ENCODE measurements at regions not wholly inside any gene's neighbourhood (a gene's known extent, or its start where the extent isn't known, plus 50 kb on each side); places are given as distances from the start of the nearest gene placed in this dataset.

DNA sequence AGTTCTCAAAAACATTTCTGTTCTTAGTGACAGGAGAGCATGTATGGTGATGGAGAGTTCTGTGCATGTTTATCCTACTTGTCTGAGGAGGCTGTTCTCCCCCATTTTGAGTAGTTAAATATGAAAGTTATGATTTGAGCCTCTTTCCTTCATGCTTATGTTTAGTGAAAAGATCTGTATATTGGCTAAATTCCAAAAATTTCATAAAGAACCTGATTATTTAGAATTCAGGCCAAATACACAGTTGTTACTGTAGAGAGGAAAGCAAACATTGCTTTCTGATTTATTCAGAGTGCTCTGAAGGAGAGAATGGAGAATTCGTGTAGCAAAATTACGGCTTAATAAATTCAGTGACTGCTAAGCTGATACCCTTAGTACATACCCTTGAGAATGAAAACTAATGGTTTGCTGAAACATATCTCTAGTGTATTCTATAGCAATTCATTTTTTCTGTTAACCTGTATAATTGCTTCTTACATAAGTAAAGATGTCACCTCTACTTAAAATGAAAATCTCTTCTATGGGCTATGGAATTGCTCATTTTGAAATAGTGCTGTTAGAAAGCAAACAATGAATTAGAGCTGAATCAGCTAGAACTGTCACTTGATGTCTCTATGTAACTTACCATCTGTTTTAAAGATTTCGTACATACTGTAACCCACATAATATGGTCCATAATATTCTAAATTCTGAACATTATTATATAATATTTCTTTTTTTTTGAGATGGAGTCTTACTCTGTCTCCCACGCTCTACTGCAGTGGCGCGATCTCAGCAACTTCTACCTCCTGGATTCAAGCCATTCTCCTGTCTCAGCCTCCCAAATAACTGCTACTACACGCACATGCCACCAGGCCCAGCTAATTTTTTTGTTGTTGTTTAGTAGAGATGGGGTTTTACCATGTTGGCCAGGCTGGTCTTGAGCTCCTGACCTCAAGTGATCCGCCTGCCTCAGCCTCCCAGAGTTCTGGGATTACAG lies 417.0 kb upstream of the RGS6 start:
- no peak overlapping the region for H3K4ac ChIP-seq (ENCODE audit: low read depth, low read length)
- H3K79me2 ChIP-seq (ENCODE audit: control insufficient read depth, insufficient read depth, low read length, poor library complexity): no peaks in the 10 kb centered on the region
- H3K9ac ChIP-seq (ENCODE audit: low read length): no peak overlapping the region
- no peak overlapping the region for H3K23ac ChIP-seq (ENCODE audit: low read length)
- H4K8ac ChIP-seq (ENCODE audit: low read depth, low read length): no peak overlapping the region
- H2AK5ac ChIP-seq (ENCODE audit: low read length): no peak overlapping the region
- no peak for DNase-seq
- no peak overlapping the region for H3K27ac ChIP-seq (ENCODE audit: low read depth, low read length)
- no peak overlapping the region for H3K4me3 ChIP-seq (ENCODE audit: low read depth, low read length)
- no CpG with 5 or more reads among the region's 8 CpGs for WGBS (ENCODE audit: extremely low coverage, insufficient coverage, insufficient read length)
- H2BK5ac ChIP-seq (ENCODE audit: low read depth, low read length, poor library complexity): no peak overlapping the region
- H2BK12ac ChIP-seq (ENCODE audit: low read length): no peak overlapping the region
- no peaks in the 10 kb centered on the region for H3K27me3 ChIP-seq (ENCODE audit: insufficient read depth, low read length)
- no peak overlapping the region for H2BK120ac ChIP-seq (ENCODE audit: insufficient read depth, low read length, poor library complexity)
- H3K9me3 ChIP-seq (ENCODE audit: insufficient read depth, low read depth, low read length): no peaks in the 10 kb centered on the region
- H3K36me3 ChIP-seq (ENCODE audit: control insufficient read depth in 1 of 2, insufficient read depth in 2 of 2, low read length in 2 of 2): peaks cover 2 to 3% of the 10 kb centered on the region in 2 experiments
- H3K14ac ChIP-seq (ENCODE audit: low read length): no peak overlapping the region
- H4K12ac ChIP-seq (ENCODE audit: low read depth, low read length): no peak overlapping the region
- no peaks in the 10 kb centered on the region for H3K79me1 ChIP-seq (ENCODE audit: low read length)
- H2AFZ ChIP-seq (ENCODE audit: insufficient read depth, low read length, poor library complexity): no peak overlapping the region
- H3K18ac ChIP-seq (ENCODE audit: low read length): no peak overlapping the region
- no peak overlapping the region for H3K4me2 ChIP-seq (ENCODE audit: low read length)
- peaks cover 0 to 4% of the 10 kb centered on the region in 2 experiments for H3K4me1 ChIP-seq (ENCODE audit: control insufficient read depth in 1 of 2, insufficient read depth in 2 of 2, low read length in 2 of 2)
- H4K91ac ChIP-seq (ENCODE audit: low read depth, low read length): no peak overlapping the region

DNA sequence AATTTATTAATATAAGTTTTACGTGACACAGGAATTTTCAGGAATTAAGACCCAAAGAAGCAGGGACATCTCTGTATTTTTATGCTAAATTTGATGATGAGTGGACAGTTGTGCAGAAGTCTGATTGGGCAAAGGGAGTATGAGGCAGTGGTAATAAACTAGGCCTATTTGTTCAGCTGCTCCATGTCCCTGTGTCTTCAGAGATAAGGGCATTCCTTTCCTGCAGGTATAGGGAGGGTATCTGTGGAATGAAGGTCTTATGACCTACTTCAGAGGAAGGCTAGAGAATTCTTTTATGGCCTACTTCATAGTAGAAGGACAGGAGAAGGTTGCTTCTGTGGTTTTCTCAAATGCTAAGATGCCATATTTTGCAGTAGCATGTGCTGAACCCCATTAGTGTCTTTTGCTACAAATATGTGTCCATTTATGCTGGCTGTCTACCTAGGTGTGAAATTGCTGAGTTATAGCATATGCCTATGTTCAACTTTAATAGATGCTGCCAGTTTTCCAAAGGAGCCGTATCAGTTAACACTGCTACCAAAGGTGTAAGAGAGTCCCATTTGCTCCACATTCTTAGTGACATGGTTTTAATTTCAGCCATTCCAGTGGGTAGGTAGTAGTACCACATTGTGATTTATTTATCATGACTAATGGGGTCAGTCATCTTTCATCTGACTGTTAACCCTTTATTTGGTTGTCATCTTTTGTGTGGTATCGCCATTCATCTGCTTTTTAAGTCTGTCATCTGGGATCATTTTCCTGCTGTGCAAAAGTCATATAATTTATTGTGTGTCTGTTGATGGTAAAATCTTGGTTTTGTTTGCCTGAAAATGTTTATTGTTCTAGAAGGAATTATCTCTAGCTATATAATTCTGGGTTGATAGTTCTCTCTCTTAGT lies 410.7 kb upstream of the RGS6 start:
- Histone ChIP-seq H3K4me1 (ENCODE audit: control insufficient read depth in 1 of 2, insufficient read depth in 2 of 2, low read length in 2 of 2) (peaks cover 0 to 9% of the 10 kb centered on the region in 2 experiments), H3K14ac (ENCODE audit: low read length) (no peak overlapping the region), H2AFZ (ENCODE audit: insufficient read depth, low read length, poor library complexity) (no peak overlapping the region), H3K23ac (ENCODE audit: low read length) (no peak overlapping the region), H4K12ac (ENCODE audit: low read depth, low read length) (no peak overlapping the region), H3K27me3 (ENCODE audit: insufficient read depth, low read length) (no peaks in the 10 kb centered on the region), H3K9me3 (ENCODE audit: insufficient read depth, low read depth, low read length) (no peaks in the 10 kb centered on the region), H3K79me2 (ENCODE audit: control insufficient read depth, insufficient read depth, low read length, poor library complexity) (no peaks in the 10 kb centered on the region), H3K79me1 (ENCODE audit: low read length) (no peaks in the 10 kb centered on the region), H3K36me3 (ENCODE audit: control insufficient read depth in 1 of 2, insufficient read depth in 2 of 2, low read length in 2 of 2) (peaks cover 2% of the 10 kb centered on the region in 2 experiments), H3K4ac (ENCODE audit: low read depth, low read length) (no peak overlapping the region), H3K9ac (ENCODE audit: low read length) (no peak overlapping the region), H2BK12ac (ENCODE audit: low read length) (no peak overlapping the region), H4K91ac (ENCODE audit: low read depth, low read length) (no peak overlapping the region), H2BK120ac (ENCODE audit: insufficient read depth, low read length, poor library complexity) (no peak overlapping the region), H4K8ac (ENCODE audit: low read depth, low read length) (no peak overlapping the region), H3K27ac (ENCODE audit: low read depth, low read length) (no peak overlapping the region), H3K4me2 (ENCODE audit: low read length) (no peak overlapping the region), H3K18ac (ENCODE audit: low read length) (no peak overlapping the region), H2AK5ac (ENCODE audit: low read length) (no peak overlapping the region), H2BK5ac (ENCODE audit: low read depth, low read length, poor library complexity) (no peak overlapping the region), H3K4me3 (ENCODE audit: low read depth, low read length) (no peak overlapping the region)
- peak; percentile 19 to 77 for DNase-seq
- no CpG with 5 or more reads among the region's 3 CpGs for WGBS (ENCODE audit: extremely low coverage, insufficient coverage, insufficient read length)

DNA sequence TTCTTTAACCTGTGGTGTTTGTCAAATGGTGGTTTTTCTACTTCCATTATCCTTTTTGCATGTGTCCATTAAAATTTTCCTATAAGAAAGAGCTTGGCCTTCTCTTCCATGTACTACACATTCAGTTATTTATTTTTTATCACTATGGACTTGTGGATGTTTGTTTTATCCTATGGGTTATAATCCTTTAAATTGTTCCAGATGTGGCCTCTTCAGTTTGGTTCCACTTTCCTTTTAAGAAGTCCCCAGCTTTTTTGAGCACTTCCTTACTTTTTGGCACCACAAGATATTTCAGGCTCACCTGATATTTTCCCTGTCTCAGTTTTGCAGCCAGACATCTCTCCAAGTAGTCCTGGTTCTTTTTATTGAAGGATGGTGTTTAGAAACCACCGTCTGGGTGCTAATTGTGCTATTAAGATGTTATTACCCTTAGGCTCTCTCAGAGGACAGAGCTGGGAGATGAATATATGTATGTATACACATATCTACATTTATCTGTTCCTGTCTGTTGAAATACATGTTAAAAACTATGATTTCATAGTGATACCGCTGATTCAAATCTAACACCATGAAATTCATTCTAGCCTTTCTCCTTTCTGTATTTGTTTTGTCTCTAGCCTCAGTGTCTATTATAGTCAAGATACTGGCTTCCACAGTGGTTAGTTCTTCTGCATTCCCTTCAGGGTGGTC lies 408.5 kb upstream of the RGS6 start:
- H2AFZ ChIP-seq (ENCODE audit: insufficient read depth, low read length, poor library complexity): no peak overlapping the region
- H3K4me1 ChIP-seq (ENCODE audit: control insufficient read depth in 1 of 2, insufficient read depth in 2 of 2, low read length in 2 of 2): peaks cover 0 to 9% of the 10 kb centered on the region in 2 experiments
- no peak overlapping the region for H3K9ac ChIP-seq (ENCODE audit: low read length)
- no peak overlapping the region for H2BK120ac ChIP-seq (ENCODE audit: insufficient read depth, low read length, poor library complexity)
- H3K14ac ChIP-seq (ENCODE audit: low read length): no peak overlapping the region
- no CpG with 5 or more reads among the region's 2 CpGs for WGBS (ENCODE audit: extremely low coverage, insufficient coverage, insufficient read length)
- no peak overlapping the region for H4K91ac ChIP-seq (ENCODE audit: low read depth, low read length)
- no peaks in the 10 kb centered on the region for H3K79me1 ChIP-seq (ENCODE audit: low read length)
- H3K4ac ChIP-seq (ENCODE audit: low read depth, low read length): no peak overlapping the region
- no peak overlapping the region for H3K23ac ChIP-seq (ENCODE audit: low read length)
- no peak for DNase-seq
- no peak overlapping the region for H2BK12ac ChIP-seq (ENCODE audit: low read length)
- H2AK5ac ChIP-seq (ENCODE audit: low read length): no peak overlapping the region
- no peak overlapping the region for H3K4me3 ChIP-seq (ENCODE audit: low read depth, low read length)
- H3K27ac ChIP-seq (ENCODE audit: low read depth, low read length): no peak overlapping the region
- H3K18ac ChIP-seq (ENCODE audit: low read length): no peak overlapping the region
- H4K8ac ChIP-seq (ENCODE audit: low read depth, low read length): no peak overlapping the region
- no peaks in the 10 kb centered on the region for H3K27me3 ChIP-seq (ENCODE audit: insufficient read depth, low read length)
- no peaks in the 10 kb centered on the region for H3K9me3 ChIP-seq (ENCODE audit: insufficient read depth, low read depth, low read length)
- no peaks in the 10 kb centered on the region for H3K79me2 ChIP-seq (ENCODE audit: control insufficient read depth, insufficient read depth, low read length, poor library complexity)
- H4K12ac ChIP-seq (ENCODE audit: low read depth, low read length): no peak overlapping the region
- H2BK5ac ChIP-seq (ENCODE audit: low read depth, low read length, poor library complexity): no peak overlapping the region
- peaks cover 0 to 2% of the 10 kb centered on the region in 2 experiments for H3K36me3 ChIP-seq (ENCODE audit: control insufficient read depth in 1 of 2, insufficient read depth in 2 of 2, low read length in 2 of 2)
- no peak overlapping the region for H3K4me2 ChIP-seq (ENCODE audit: low read length)

DNA sequence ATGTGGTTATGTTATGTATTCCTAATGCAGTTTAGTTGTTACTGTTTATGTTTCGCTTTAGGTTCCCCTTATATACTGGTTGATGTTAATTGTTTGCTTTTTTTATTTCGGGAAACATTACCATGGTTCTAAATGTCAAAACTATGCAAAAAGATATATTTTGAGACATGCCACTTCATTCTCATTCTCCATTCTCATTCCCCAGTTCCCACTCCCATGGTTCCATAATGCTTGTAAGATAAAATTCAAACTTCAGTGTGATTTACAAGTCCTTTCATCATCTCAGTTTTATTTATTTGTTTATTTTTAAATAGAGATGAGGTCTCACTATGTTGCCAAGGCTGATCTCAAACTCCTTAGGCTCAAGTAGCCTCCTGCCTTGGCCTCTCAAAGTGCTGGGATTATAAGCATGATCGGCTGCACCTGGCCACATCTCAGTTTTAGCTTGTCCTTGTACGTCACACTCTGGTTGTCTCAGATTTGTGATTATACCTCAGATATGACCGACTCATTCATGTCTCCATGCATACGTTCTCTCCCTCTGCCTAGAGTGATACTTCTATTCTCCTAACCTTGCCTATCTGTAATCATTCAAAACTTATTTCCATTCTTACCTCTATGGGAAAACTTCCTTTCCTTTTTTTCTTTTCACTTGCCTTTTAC lies 407.8 kb upstream of the RGS6 start:
- WGBS (ENCODE audit: extremely low coverage, insufficient coverage, insufficient read length): no CpG with 5 or more reads among the region's 6 CpGs
- Histone ChIP-seq H3K79me1 (ENCODE audit: low read length) (no peaks in the 10 kb centered on the region), H4K91ac (ENCODE audit: low read depth, low read length) (no peak overlapping the region), H3K23ac (ENCODE audit: low read length) (no peak overlapping the region), H3K27ac (ENCODE audit: low read depth, low read length) (no peak overlapping the region), H2BK5ac (ENCODE audit: low read depth, low read length, poor library complexity) (no peak overlapping the region), H3K14ac (ENCODE audit: low read length) (no peak overlapping the region), H3K18ac (ENCODE audit: low read length) (no peak overlapping the region), H3K9ac (ENCODE audit: low read length) (no peak overlapping the region), H3K27me3 (ENCODE audit: insufficient read depth, low read length) (no peaks in the 10 kb centered on the region), H2AFZ (ENCODE audit: insufficient read depth, low read length, poor library complexity) (no peak overlapping the region), H4K12ac (ENCODE audit: low read depth, low read length) (no peak overlapping the region), H3K9me3 (ENCODE audit: insufficient read depth, low read depth, low read length) (no peaks in the 10 kb centered on the region), H2AK5ac (ENCODE audit: low read length) (no peak overlapping the region), H3K36me3 (ENCODE audit: control insufficient read depth in 1 of 2, insufficient read depth in 2 of 2, low read length in 2 of 2) (no peaks in the 10 kb centered on the region), H4K8ac (ENCODE audit: low read depth, low read length) (no peak overlapping the region), H3K4me3 (ENCODE audit: low read depth, low read length) (no peak overlapping the region), H3K4me2 (ENCODE audit: low read length) (no peak overlapping the region), H2BK120ac (ENCODE audit: insufficient read depth, low read length, poor library complexity) (no peak overlapping the region), H3K4me1 (ENCODE audit: control insufficient read depth in 1 of 2, insufficient read depth in 2 of 2, low read length in 2 of 2) (peaks cover 0 to 9% of the 10 kb centered on the region in 2 experiments), H3K4ac (ENCODE audit: low read depth, low read length) (no peak overlapping the region), H3K79me2 (ENCODE audit: control insufficient read depth, insufficient read depth, low read length, poor library complexity) (no peaks in the 10 kb centered on the region), H2BK12ac (ENCODE audit: low read length) (no peak overlapping the region)
- DNase-seq: no peak
